ENCODE measurements at regions not wholly inside any gene's neighbourhood (a gene's known extent, or its start where the extent isn't known, plus 50 kb on each side); places are given as distances from the start of the nearest gene placed in this dataset.

- no peak for TF ChIP-seq CTCF (IDR thresholded peaks at IDR 0.05; ENCODE audit: control insufficient read depth, insufficient read depth, low read depth, low read length, missing control alignments)
- no peak for DNase-seq (ENCODE audit: low read depth)
- H3K4me3 ChIP-seq (ENCODE audit: control insufficient read depth, low read depth, low read length) = no peak overlapping the region
These were observed 141.0 kb upstream of the TMTC4 start for GRCh38 chr13:100815476-100816046.

- no peak overlapping the region for H3K4me3 ChIP-seq (ENCODE audit: control insufficient read depth, low read depth, low read length)
- TF ChIP-seq CTCF (IDR thresholded peaks at IDR 0.05; ENCODE audit: control insufficient read depth, insufficient read depth, low read depth, low read length, missing control alignments) = no peak
- no peak for DNase-seq (ENCODE audit: low read depth)
These were observed 138.5 kb upstream of the TMTC4 start for GRCh38 chr13:100812982-100813584.

- no peak overlapping the region for H3K4me3 ChIP-seq (ENCODE audit: control insufficient read depth, low read depth, low read length)
- DNase-seq (ENCODE audit: low read depth) = no peak
- TF ChIP-seq CTCF (IDR thresholded peaks at IDR 0.05; ENCODE audit: control insufficient read depth, insufficient read depth, low read depth, low read length, missing control alignments) = no peak
These were observed 137.3 kb upstream of the TMTC4 start for GRCh38 chr13:100811928-100812327.

- no peak for DNase-seq (ENCODE audit: low read depth)
- no peak overlapping the region for H3K4me3 ChIP-seq (ENCODE audit: control insufficient read depth, low read depth, low read length)
- no peak for TF ChIP-seq CTCF (IDR thresholded peaks at IDR 0.05; ENCODE audit: control insufficient read depth, insufficient read depth, low read depth, low read length, missing control alignments)
These were observed 136.7 kb upstream of the TMTC4 start for GRCh38 chr13:100811024-100811865.

GRCh38 chr13:100810481-100810880, 135.9 kb upstream of the TMTC4 start:
- no peak for TF ChIP-seq CTCF (IDR thresholded peaks at IDR 0.05; ENCODE audit: control insufficient read depth, insufficient read depth, low read depth, low read length, missing control alignments)
- no peak overlapping the region for H3K4me3 ChIP-seq (ENCODE audit: control insufficient read depth, low read depth, low read length)
- no peak for DNase-seq (ENCODE audit: low read depth)

- DNase-seq (ENCODE audit: low read depth) = no peak
These were observed 135.3 kb upstream of the TMTC4 start for GRCh38 chr13:100809856-100810255.

More at GRCh38 chr13:100809856-100810255, 135.3 kb upstream of the TMTC4 start:
- no peak overlapping the region for H3K4me3 ChIP-seq (ENCODE audit: control insufficient read depth, low read depth, low read length)
- no peak for TF ChIP-seq CTCF (IDR thresholded peaks at IDR 0.05; ENCODE audit: control insufficient read depth, insufficient read depth, low read depth, low read length, missing control alignments)
